Astrocyte of the cerebellum (primary cell): ENCODE measurements at regions not wholly inside any gene's neighbourhood (a gene's known extent, or its start where the extent isn't known, plus 50 kb on each side); places are given as distances from the start of the nearest gene placed in this dataset.
"Not testable (repeated sequence)": the region's sequence is repeated elsewhere in the genome, so short reads cannot be mapped to it uniquely, and the experiment has no call there.

ENCODE experiments used
- DNase-seq: peaks from one replicate; pipeline ENCODE4 v3.0.0-alpha.2; 2011; ENCODE audit warnings: low read depth
- H3K4me3 ChIP-seq: 2 replicates; pipeline ENCODE4 v1.5.1; 2011; ENCODE audit warnings: mild to moderate bottlenecking, low read depth, low read length, moderate library complexity
- CTCF ChIP-seq: IDR thresholded peaks from 2 replicates; pipeline ENCODE4 v1.5.1; 2012; ENCODE audit warnings: low read length, low read depth, moderate library complexity, mild to moderate bottlenecking; ENCODE audit errors: missing control alignments
- in situ Hi-C: cut with HindIII; loops from 2 replicates; pipeline ENCODE4 v1.10.0; 2017; ENCODE audit warnings: low sequenced_read_pairs

- H3K4me3 ChIP-seq = no peak overlapping the region
- no peak for TF ChIP-seq CTCF
- no peak for DNase-seq
- in situ Hi-C loops = no loop called here
These were observed 100.5 kb downstream of the NAV1 start for GRCh38 chr1:201639391-201639790.

- in situ Hi-C loops = no loop called here
- TF ChIP-seq CTCF = no peak
- DNase-seq = no peak
- no peak overlapping the region for H3K4me3 ChIP-seq
These were observed 100.9 kb downstream of the NAV1 start for GRCh38 chr1:201639826-201640225.

GRCh38 chr1:201640624-201641023 lies 101.7 kb downstream of the NAV1 start:
- DNase-seq = no peak
- no peak for TF ChIP-seq CTCF
- in situ Hi-C loops = no loop called here

GRCh38 chr1:201641524-201642253 lies 102.8 kb downstream of the NAV1 start:
- in situ Hi-C loops = no loop called here
- H3K4me3 ChIP-seq = no peak overlapping the region
- TF ChIP-seq CTCF = no peak
- DNase-seq = no peak

More at GRCh38 chr1:201640624-201641023, 101.7 kb downstream of the NAV1 start:
- no peak overlapping the region for H3K4me3 ChIP-seq

- in situ Hi-C loops = no loop called here
- TF ChIP-seq CTCF = no peak
- no peak for DNase-seq
- H3K4me3 ChIP-seq = no peak overlapping the region
These were observed 104.8 kb downstream of the NAV1 start for GRCh38 chr1:201643835-201644104.

GRCh38 chr1:201644197-201644596 lies 105.3 kb downstream of the NAV1 start:
- H3K4me3 ChIP-seq = no peak overlapping the region
- no peak for TF ChIP-seq CTCF
- DNase-seq = no peak
- in situ Hi-C loops = no loop called here

- DNase-seq, H3K4me3 ChIP-seq, in situ Hi-C loops: not testable (repeated sequence)
These were observed 106.1 kb downstream of the NAV1 start for GRCh38 chr1:201645000-201645399.
